ENCODE measurements at regions not wholly inside any gene's neighbourhood (a gene's known extent, or its start where the extent isn't known, plus 50 kb on each side); places are given as distances from the start of the nearest gene placed in this dataset.

GRCh38 chr10:59090817-59091622 lies 85.4 kb upstream of the PHYHIPL start:
- no peak for DNase-seq

GRCh38 chr10:59093461-59093860 lies 83.0 kb upstream of the PHYHIPL start:
- DNase-seq = no peak

GRCh38 chr10:59096631-59097030 lies 79.8 kb upstream of the PHYHIPL start:
- DNase-seq = no peak

- no peak for DNase-seq
Measured at GRCh38 chr10:59098387-59098786, 78.1 kb upstream of the PHYHIPL start.

GRCh38 chr10:59098831-59099452 lies 77.5 kb upstream of the PHYHIPL start:
- no peak for DNase-seq

- no peak for DNase-seq
Measured at GRCh38 chr10:59099481-59099880, 77.0 kb upstream of the PHYHIPL start.

- no peak for DNase-seq
Measured at GRCh38 chr10:59102394-59102793, 74.0 kb upstream of the PHYHIPL start.

- DNase-seq = no peak
Measured at GRCh38 chr10:59104186-59104585, 72.3 kb upstream of the PHYHIPL start.

GRCh38 chr10:59106441-59106840 lies 70.0 kb upstream of the PHYHIPL start:
- no peak for DNase-seq

- DNase-seq = no peak
Measured at GRCh38 chr10:59107147-59107546, 69.3 kb upstream of the PHYHIPL start.

- DNase-seq = no peak
Measured at GRCh38 chr10:59108296-59108870, 68.1 kb upstream of the PHYHIPL start.

GRCh38 chr10:59108886-59109288 lies 67.6 kb upstream of the PHYHIPL start:
- no peak for DNase-seq

GRCh38 chr10:59109826-59110225 lies 66.6 kb upstream of the PHYHIPL start:
- DNase-seq = no peak

- no peak for DNase-seq
Measured at GRCh38 chr10:59124187-59124586, 52.3 kb upstream of the PHYHIPL start.

- DNase-seq = no peak
Measured at GRCh38 chr10:59125666-59126065, 50.8 kb upstream of the PHYHIPL start.

GRCh38 chr10:59126261-59126660 lies 50.2 kb upstream of the PHYHIPL start:
- DNase-seq = peak; percentile 47

Measured in right forelimb (tissue), 1 donor.